ENCODE measurements at regions not wholly inside any gene's neighbourhood (a gene's known extent, or its start where the extent isn't known, plus 50 kb on each side); places are given as distances from the start of the nearest gene placed in this dataset.

GRCh38 chr7:106588422-106589197 lies 72.3 kb downstream of the CCDC71L start:
- H3K27ac ChIP-seq: no peak overlapping the region
- no peaks in the 10 kb centered on the region for H3K36me3 ChIP-seq (ENCODE audit: insufficient read depth)
- H3K79me2 ChIP-seq (ENCODE audit: insufficient read depth, low read depth): no peaks in the 10 kb centered on the region
- H2AFZ ChIP-seq (ENCODE audit: low read depth): no peak overlapping the region
- H3K4me2 ChIP-seq: no peak overlapping the region
- no peak for TF ChIP-seq CTCF (conservative IDR thresholded peaks at IDR 0.05; ENCODE audit: low read depth, low read length)
- H4K20me1 ChIP-seq (ENCODE audit: insufficient read depth): no peaks in the 10 kb centered on the region
- peaks cover 19% of the 10 kb centered on the region for H3K4me1 ChIP-seq (ENCODE audit: low read depth, poor library complexity, severe bottlenecking)
- H3K4me3 ChIP-seq (IDR thresholded peaks at IDR 0.05; ENCODE audit: insufficient read depth, low read depth, low read length): no peak overlapping the region
- H3K27me3 ChIP-seq (ENCODE audit: insufficient read depth, low read depth): no peaks in the 10 kb centered on the region
- no peak overlapping the region for H3K9ac ChIP-seq

DNA sequence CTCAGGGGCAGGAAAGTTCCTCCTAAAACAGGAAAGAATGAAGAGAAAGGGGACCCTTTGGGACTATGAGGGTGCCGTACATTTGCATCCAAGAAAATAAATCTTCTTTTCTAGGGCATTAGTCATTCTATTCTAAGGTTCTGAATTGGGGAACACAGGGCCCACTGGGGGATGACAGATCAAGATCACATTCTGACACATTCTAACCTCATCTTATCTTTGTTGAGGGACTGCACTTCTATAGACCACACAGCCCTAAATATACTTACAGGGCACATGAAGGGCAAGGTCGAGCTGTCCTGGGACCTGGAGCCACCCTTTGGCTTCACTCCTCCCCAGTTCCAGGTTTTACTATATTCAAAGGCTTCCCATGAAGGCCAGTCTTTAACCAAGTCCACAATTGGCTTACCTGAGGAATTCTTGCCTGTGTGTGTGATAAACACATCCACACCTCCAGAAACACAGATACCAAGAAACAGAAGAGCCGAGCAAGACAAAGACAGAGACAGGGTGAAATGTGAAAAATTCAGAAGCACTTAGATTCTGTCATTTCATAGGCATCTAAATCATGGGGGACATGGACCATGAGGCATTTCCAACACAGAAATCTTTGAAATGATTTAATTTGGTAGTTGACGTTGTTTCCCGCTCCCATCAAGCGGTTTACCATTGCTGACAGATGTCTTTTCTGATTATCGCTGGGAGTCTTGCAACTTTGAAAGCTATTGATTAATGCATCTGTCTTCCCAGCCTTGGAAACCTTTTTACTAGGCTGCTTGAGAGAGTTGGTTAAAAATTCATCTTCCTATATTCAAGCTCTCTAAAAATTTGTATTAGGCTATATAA lies 75.8 kb downstream of the CCDC71L start:
- Histone ChIP-seq H3K27ac (no peak overlapping the region), H2AFZ (ENCODE audit: low read depth) (no peak overlapping the region), H4K20me1 (ENCODE audit: insufficient read depth) (no peaks in the 10 kb centered on the region), H3K27me3 (ENCODE audit: insufficient read depth, low read depth) (no peaks in the 10 kb centered on the region), H3K36me3 (ENCODE audit: insufficient read depth) (no peaks in the 10 kb centered on the region), H3K4me3 (IDR thresholded peaks at IDR 0.05; ENCODE audit: insufficient read depth, low read depth, low read length) (no peak overlapping the region), H3K4me1 (ENCODE audit: low read depth, poor library complexity, severe bottlenecking) (no peaks in the 10 kb centered on the region), H3K9ac (no peak overlapping the region), H3K79me2 (ENCODE audit: insufficient read depth, low read depth) (no peaks in the 10 kb centered on the region), H3K4me2 (no peak overlapping the region)
- no peak for TF ChIP-seq CTCF (conservative IDR thresholded peaks at IDR 0.05; ENCODE audit: low read depth, low read length)

DNA sequence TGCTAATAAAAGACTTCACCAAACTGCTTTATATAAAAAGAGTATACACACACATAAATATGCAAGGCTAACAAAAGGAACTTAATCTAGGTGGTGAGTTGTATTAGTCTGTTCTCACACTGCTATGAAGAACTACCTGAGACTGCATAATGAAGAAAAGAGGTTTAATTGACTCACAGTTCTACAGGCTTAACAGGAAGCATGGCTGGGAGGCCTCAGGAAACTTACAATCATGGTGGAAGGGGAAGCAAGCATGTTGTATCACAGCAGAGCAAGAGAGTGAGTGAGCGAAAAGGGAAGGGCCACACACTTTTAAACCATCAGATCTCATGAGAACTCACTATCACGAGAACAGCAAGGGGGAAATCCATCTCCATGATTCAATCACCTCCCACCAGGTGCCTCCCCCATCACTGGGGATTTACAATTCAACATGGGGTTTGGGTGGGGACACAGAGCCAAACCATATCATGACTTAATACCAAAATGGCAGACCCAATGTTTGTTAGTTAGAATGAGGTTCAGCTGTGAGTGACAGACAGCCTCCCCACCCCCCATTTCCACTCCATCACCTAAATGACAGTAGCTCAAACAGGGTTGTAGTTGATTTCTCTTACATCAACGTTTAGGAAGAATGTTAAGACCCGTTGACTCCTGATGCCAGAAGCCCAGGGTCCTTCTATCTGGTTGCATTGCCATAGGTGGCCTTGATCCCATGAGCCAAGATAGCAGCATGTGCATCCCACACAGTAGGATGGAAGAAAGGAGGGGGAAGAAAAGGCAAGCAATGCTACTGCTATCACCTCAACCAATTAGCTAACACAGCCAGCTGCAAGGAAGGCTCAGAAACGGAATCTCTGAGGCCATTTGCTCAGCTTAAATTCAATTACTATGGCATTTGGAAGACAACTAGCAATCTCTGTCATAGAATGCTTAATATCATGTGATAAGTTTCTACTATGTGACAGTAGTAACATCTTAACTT lies 77.0 kb downstream of the CCDC71L start:
- TF ChIP-seq CTCF (conservative IDR thresholded peaks at IDR 0.05; ENCODE audit: low read depth, low read length): no peak
- Histone ChIP-seq H3K9ac (no peak overlapping the region), H3K79me2 (ENCODE audit: insufficient read depth, low read depth) (no peaks in the 10 kb centered on the region), H3K27me3 (ENCODE audit: insufficient read depth, low read depth) (no peaks in the 10 kb centered on the region), H3K4me2 (no peak overlapping the region), H3K4me1 (ENCODE audit: low read depth, poor library complexity, severe bottlenecking) (no peaks in the 10 kb centered on the region), H4K20me1 (ENCODE audit: insufficient read depth) (no peaks in the 10 kb centered on the region), H3K36me3 (ENCODE audit: insufficient read depth) (no peaks in the 10 kb centered on the region), H3K4me3 (IDR thresholded peaks at IDR 0.05; ENCODE audit: insufficient read depth, low read depth, low read length) (no peak overlapping the region), H3K27ac (no peak overlapping the region), H2AFZ (ENCODE audit: low read depth) (no peak overlapping the region)

DNA sequence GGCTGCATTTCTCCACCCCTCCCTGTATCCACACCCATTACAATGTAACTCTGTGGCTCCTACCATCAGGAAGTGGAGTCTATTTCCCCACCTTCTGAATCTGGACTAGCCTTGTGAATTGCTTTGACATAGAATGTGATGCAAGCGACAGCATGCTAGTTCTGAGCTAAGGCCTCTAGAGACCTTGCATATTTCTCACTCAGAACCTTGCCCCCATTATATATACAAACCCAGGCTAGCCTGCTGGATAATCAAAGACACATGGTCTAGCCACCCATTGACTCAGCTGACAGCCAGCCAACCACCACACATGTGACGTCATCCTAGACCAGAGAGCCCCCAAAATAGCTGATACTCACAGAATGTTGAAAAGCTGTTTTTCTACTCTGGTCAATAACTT lies 77.9 kb downstream of the CCDC71L start:
- H3K4me2 ChIP-seq: no peak overlapping the region
- H3K27me3 ChIP-seq (ENCODE audit: insufficient read depth, low read depth): no peaks in the 10 kb centered on the region
- no peak overlapping the region for H2AFZ ChIP-seq (ENCODE audit: low read depth)
- H3K36me3 ChIP-seq (ENCODE audit: insufficient read depth): no peaks in the 10 kb centered on the region
- H3K9ac ChIP-seq: no peak overlapping the region
- H3K27ac ChIP-seq: no peak overlapping the region
- no peaks in the 10 kb centered on the region for H4K20me1 ChIP-seq (ENCODE audit: insufficient read depth)
- TF ChIP-seq CTCF (conservative IDR thresholded peaks at IDR 0.05; ENCODE audit: low read depth, low read length): no peak
- H3K4me1 ChIP-seq (ENCODE audit: low read depth, poor library complexity, severe bottlenecking): no peaks in the 10 kb centered on the region
- H3K4me3 ChIP-seq (IDR thresholded peaks at IDR 0.05; ENCODE audit: insufficient read depth, low read depth, low read length): no peak overlapping the region
- no peaks in the 10 kb centered on the region for H3K79me2 ChIP-seq (ENCODE audit: insufficient read depth, low read depth)
